OCI-LY1 (cell line): ENCODE measurements at regions not wholly inside any gene's neighbourhood (a gene's known extent, or its start where the extent isn't known, plus 50 kb on each side); places are given as distances from the start of the nearest gene placed in this dataset.
"Not testable (repeated sequence)": the region's sequence is repeated elsewhere in the genome, so short reads cannot be mapped to it uniquely, and the experiment has no call there.

Experiments
- H2AFZ ChIP-seq: fragments of 200-600 bp; sonication (generic), shearing (Covaris generic); 2 replicates; pipeline ENCODE4 v1.6.0; 2014; ENCODE audit warnings: antibody characterized with exemption, mild to moderate bottlenecking, low read length
- H3F3A ChIP-seq: fragments of 200-600 bp; sonication (generic), shearing (Covaris generic); 2 replicates; pipeline ENCODE4 v1.6.0; 2014; ENCODE audit warnings: mild to moderate bottlenecking, antibody characterized with exemption, low read length, moderate library complexity; ENCODE audit not compliant: insufficient read depth
- H3K27ac ChIP-seq: fragments of 200-600 bp; sonication (generic); 2 replicates; pipeline ENCODE4 v1.5.1; 2014; ENCODE audit warnings: low read length, mixed run types, mild to moderate bottlenecking, low read depth; ENCODE audit not compliant: poor library complexity, severe bottlenecking
- H3K27me3 ChIP-seq: fragments of 200-600 bp; sonication (generic); 2 replicates; pipeline ENCODE4 v1.6.0; 2014; ENCODE audit warnings: antibody characterized with exemption, mild to moderate bottlenecking, low read length, moderate library complexity; ENCODE audit not compliant: insufficient read depth
- H3K36me3 ChIP-seq: fragments of 200-600 bp; sonication (generic); 2 replicates; pipeline ENCODE4 v1.6.1; 2014; ENCODE audit warnings: mild to moderate bottlenecking, antibody characterized with exemption, low read length, moderate library complexity, mixed read lengths; ENCODE audit not compliant: insufficient read depth
- H3K4me1 ChIP-seq: fragments of 200-600 bp; sonication (generic); 2 replicates; pipeline ENCODE4 v1.5.1; 2014; ENCODE audit warnings: mild to moderate bottlenecking, low read length, moderate library complexity; ENCODE audit not compliant: insufficient read depth, severe bottlenecking
- H3K4me2 ChIP-seq: fragments of 200-600 bp; sonication (generic), shearing (Covaris generic); 2 replicates; pipeline ENCODE4 v1.6.1; 2014; ENCODE audit warnings: low read length
- H3K4me3 ChIP-seq: fragments of 200-600 bp; sonication (generic); 2 replicates; pipeline ENCODE4 v1.5.1; 2014; ENCODE audit warnings: low read length, low read depth, mild to moderate bottlenecking, mixed read lengths; ENCODE audit not compliant: poor library complexity, severe bottlenecking
- H3K79me2 ChIP-seq: fragments of 200-600 bp; shearing (Covaris generic); 2 replicates; pipeline ENCODE4 v1.6.1; 2016; ENCODE audit warnings: mixed run types, low read length, mixed read lengths; ENCODE audit not compliant: insufficient read depth
- H3K9ac ChIP-seq: fragments of 200-600 bp; sonication (generic), shearing (Covaris generic); 2 replicates; pipeline ENCODE4 v1.6.1; 2014; ENCODE audit warnings: mild to moderate bottlenecking, low read length, mixed read lengths
- H3K9me2 ChIP-seq: fragments of 200-600 bp; sonication (generic), shearing (Covaris generic); 2 replicates; pipeline ENCODE4 v1.6.1; 2014; ENCODE audit warnings: low read depth, mild to moderate bottlenecking, low read length, mixed read lengths
- H3K9me3 ChIP-seq: fragments of 200-600 bp; shearing (Covaris generic); 2 replicates; pipeline ENCODE4 v1.6.1; 2014; ENCODE audit warnings: low read length, mixed read lengths
- H4K20me1 ChIP-seq: fragments of 200-600 bp; sonication (generic), shearing (Covaris generic); 2 replicates; pipeline ENCODE4 v1.6.0; 2016; ENCODE audit warnings: mild to moderate bottlenecking, low read length; ENCODE audit not compliant: insufficient read depth
- CTCF ChIP-seq: fragments of 200-600 bp; sonication (generic), shearing (Covaris generic); IDR thresholded peaks from 2 replicates; pipeline ENCODE4 v1.5.1; 2017; ENCODE audit warnings: mild to moderate bottlenecking, antibody characterized with exemption, low read length, moderate library complexity, mixed read lengths
- EZH2 ChIP-seq: fragments of 200-600 bp; sonication (generic), shearing (Covaris generic); IDR thresholded peaks from 2 replicates; pipeline ENCODE4 v1.8.0; 2017; ENCODE audit warnings: borderline replicate concordance, mixed run types, mild to moderate bottlenecking, antibody characterized with exemption, low read length, moderate library complexity, mixed read lengths

- not testable (repeated sequence) for H3K36me3 ChIP-seq, H4K20me1 ChIP-seq, H2AFZ ChIP-seq, H3K27ac ChIP-seq, H3K27me3 ChIP-seq, H3K4me2 ChIP-seq, H3K9me2 ChIP-seq, H3K4me3 ChIP-seq, H3K4me1 ChIP-seq, H3K9me3 ChIP-seq, H3K9ac ChIP-seq, H3F3A ChIP-seq, H3K79me2 ChIP-seq
These were observed 207.2 kb upstream of the FRG1 start for GRCh38 chr4:189733507-189733906.

- H4K20me1 ChIP-seq, H3K79me2 ChIP-seq, H3K27ac ChIP-seq, H3K9me2 ChIP-seq, H3K4me1 ChIP-seq, H3K27me3 ChIP-seq, H2AFZ ChIP-seq, H3K9me3 ChIP-seq, H3K9ac ChIP-seq, H3K4me2 ChIP-seq, H3F3A ChIP-seq, H3K36me3 ChIP-seq, H3K4me3 ChIP-seq: not testable (repeated sequence)
These were observed 205.9 kb upstream of the FRG1 start for GRCh38 chr4:189734648-189735267.

- not testable (repeated sequence) for H3F3A ChIP-seq, H2AFZ ChIP-seq, H3K9ac ChIP-seq, H3K4me2 ChIP-seq, H3K4me1 ChIP-seq, H3K9me2 ChIP-seq, H3K79me2 ChIP-seq, H4K20me1 ChIP-seq, H3K9me3 ChIP-seq, H3K4me3 ChIP-seq, H3K27me3 ChIP-seq, H3K27ac ChIP-seq, H3K36me3 ChIP-seq
These were observed 204.0 kb upstream of the FRG1 start for GRCh38 chr4:189736656-189737055.

- H3F3A ChIP-seq, H3K4me2 ChIP-seq, H3K9ac ChIP-seq, H3K36me3 ChIP-seq, H4K20me1 ChIP-seq, H3K9me2 ChIP-seq, H3K4me3 ChIP-seq, H3K79me2 ChIP-seq, H3K27ac ChIP-seq, H3K27me3 ChIP-seq, H3K9me3 ChIP-seq, H2AFZ ChIP-seq, H3K4me1 ChIP-seq: not testable (repeated sequence)
These were observed 200.6 kb upstream of the FRG1 start for GRCh38 chr4:189740118-189740517.

- H4K20me1 ChIP-seq, result no peaks in the 10 kb centered on the region
- H3K9me2 ChIP-seq, result no peaks in the 10 kb centered on the region
- TF ChIP-seq EZH2, result no peak
- no peak for TF ChIP-seq CTCF
- no peak overlapping the region for H3K4me2 ChIP-seq
- no peaks in the 10 kb centered on the region for H3K9me3 ChIP-seq
- no peaks in the 10 kb centered on the region for H3K27me3 ChIP-seq
- no peak overlapping the region for H2AFZ ChIP-seq
- H3K4me3 ChIP-seq, result no peak overlapping the region
- H3K79me2 ChIP-seq, result no peaks in the 10 kb centered on the region
- H3K4me1 ChIP-seq, result no peaks in the 10 kb centered on the region
- H3K27ac ChIP-seq, result no peak overlapping the region
- H3K9ac ChIP-seq, result no peak overlapping the region
- H3F3A ChIP-seq, result no peaks in the 10 kb centered on the region
- H3K36me3 ChIP-seq, result no peaks in the 10 kb centered on the region
These were observed 199.8 kb upstream of the FRG1 start for GRCh38 chr4:189740873-189741272.

GRCh38 chr4:189753092-189753491, 187.6 kb upstream of the FRG1 start:
- not testable (repeated sequence) for H3K36me3 ChIP-seq, H3K9me2 ChIP-seq, H3K27me3 ChIP-seq, H3K9me3 ChIP-seq, H3K79me2 ChIP-seq, H3K4me1 ChIP-seq, H3K9ac ChIP-seq, H2AFZ ChIP-seq, H3F3A ChIP-seq, H3K4me2 ChIP-seq, H3K4me3 ChIP-seq, H3K27ac ChIP-seq, H4K20me1 ChIP-seq
